ENCODE measurements at regions not wholly inside any gene's neighbourhood (a gene's known extent, or its start where the extent isn't known, plus 50 kb on each side); places are given as distances from the start of the nearest gene placed in this dataset.
"Not testable (repeated sequence)": the region's sequence is repeated elsewhere in the genome, so short reads cannot be mapped to it uniquely, and the experiment has no call there.

DNA sequence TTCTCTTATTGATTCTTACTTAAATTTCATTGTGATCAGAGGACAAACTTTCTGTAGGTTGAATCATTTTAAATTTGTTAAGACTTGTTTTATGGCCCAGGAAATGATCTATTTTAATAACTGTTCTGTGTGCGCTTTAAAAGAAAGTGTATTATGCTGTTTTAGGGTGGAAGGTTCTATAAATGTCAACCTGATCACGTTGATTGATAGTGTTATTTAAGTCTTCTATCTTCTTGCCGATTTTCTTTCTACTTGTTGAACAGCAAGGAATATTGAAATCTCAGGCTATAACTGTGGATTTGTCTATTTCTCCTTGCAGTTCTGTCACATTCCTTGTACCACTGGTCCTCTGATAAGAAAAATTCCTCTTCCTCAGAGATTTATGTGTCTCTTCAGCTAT, 112.7 kb downstream of the TANC2 start:
- no peak for DNase-seq (ENCODE audit: low spot score)

DNA sequence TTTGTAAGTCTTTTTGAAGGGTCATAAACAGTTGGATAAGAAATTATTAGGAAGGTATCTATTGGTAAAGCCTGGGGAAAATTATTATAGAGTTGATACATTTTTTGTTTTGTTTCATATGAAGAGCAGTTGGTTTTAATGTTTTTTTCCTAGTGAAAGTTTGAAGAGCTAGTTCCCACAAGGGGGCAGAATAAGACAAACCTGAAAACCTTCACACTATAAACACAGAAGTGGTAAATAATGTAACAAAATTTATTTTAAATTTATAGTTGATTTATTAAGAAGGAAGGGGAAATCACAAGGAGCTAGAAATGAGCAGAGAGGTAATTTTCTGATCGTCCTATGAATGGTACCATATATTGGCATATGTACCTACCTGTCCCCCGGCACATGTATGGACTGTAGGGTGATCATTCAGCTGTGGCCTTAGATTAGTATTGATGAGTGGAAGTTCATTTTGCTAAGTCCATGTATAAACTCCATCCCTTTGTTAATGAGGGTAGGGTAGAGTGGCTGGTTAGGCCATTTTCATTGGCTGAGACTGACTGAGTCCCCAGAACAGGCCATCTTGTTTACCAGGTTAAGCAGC, 116.3 kb downstream of the TANC2 start:
- DNase-seq (ENCODE audit: low spot score), result no peak

GRCh38 chr17:63082952-63083351, 116.9 kb downstream of the TANC2 start:
- no peak for DNase-seq (ENCODE audit: low spot score)

DNA sequence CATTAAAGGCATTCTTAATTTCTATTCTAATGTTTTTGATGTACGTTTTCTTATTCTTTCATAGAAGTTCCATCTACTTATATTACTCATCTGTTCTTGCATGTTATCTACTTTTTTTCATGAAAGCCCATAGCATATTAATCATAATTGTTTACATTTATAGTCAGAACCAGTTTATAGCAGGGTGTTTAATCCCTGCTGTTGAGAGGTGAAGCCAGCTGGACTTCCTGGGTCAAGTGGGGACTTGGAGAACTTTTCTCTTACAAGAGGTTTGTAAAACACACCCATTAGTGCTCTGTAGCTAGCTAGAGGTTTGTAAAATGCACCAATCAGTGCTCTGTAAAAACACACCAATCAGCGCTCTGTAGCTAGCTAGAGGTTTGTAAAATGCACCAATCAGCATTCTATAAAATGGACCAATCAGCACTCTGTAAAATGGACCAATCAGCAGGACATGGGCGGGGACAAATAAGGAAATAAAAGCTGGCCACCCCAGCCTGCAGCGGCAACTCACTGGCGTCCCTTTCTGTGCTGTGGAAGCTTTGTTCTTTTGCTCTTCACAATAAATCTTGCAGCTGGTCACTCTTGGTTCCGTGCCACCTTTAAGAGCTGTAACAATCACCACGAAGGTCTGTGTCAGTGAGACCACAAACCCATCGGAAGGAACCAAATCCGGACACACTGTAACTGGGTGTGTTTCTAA, 120.6 kb downstream of the TANC2 start:
- no peak for DNase-seq (ENCODE audit: low spot score)

DNA sequence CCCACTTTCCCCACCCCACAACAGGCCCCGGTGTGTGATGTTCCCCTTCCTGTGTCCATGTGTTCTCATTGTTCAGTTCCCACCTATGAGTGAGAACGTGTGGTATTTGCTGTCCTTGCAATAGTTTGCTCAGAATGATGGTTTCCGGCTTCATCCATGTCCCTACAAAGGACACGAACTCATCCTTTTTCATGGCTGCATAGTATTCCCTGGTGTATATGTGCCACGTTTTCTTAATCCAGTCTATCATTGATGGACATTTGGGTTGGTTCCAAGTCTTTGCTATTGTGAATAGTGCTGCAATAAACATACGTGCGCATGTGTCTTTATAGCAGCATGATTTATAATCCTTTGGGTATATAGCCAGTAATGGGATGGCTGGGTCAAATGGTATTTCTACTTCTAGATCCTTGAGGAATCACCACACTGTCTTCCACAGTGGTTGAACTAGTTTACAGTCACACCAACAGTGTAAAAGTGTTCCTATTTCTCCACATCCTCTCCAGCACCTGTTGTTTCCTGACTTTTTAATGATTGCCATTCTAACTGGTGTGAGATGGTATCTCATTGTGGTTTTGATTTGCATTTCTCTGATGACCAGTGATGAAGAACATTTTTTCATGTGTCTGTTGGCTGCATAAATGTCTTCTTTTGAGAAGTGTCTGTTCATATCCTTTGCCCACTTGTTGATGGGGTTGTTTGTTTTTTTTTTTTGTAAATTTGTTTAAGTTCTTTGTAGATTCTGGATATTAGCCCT, 124.5 kb downstream of the TANC2 start:
- DNase-seq (ENCODE audit: low spot score), result not testable (repeated sequence)

- DNase-seq (ENCODE audit: low spot score), result not testable (repeated sequence)
Observed at GRCh38 chr17:63091909-63092308, 125.9 kb downstream of the TANC2 start.

DNA sequence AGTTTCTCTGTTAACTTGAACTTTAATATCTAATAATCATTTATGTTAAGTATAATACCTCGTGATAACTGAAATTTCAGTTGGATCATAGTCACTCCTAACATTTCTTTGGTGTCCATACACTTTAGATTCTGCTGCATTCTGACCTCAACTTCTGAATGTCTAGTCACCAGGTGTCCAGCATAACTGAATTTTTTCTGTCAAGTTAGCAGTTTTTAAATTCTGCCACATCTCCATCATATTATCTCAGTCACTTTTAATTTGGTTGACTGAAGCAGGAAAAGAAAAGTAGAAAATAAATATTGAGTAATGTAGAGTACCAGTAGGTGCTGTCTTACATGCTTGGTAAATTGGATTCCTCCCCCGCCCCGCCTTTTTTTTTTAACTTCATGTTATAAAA, 128.6 kb downstream of the TANC2 start:
- DNase-seq (ENCODE audit: low spot score), result no peak

DNA sequence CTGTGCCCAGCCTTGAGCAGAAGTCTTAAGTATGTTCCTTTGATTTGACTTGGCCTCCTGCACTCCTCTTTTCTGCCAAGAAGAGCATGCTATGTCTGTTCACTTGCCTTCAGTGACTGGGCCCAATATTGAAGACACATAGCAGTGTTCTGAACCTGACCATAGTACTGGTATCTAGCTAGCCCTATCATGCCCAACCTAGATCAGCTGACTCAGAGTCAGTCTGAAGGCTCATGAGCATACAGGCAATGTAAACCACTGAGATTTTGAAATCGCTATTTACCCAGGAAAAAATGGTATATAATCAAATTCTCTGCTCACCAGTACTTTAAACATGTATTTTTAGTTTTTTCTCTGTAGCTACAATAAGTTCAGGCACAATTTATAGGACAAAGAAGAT, 129.4 kb downstream of the TANC2 start:
- DNase-seq (ENCODE audit: low spot score), result no peak

DNA sequence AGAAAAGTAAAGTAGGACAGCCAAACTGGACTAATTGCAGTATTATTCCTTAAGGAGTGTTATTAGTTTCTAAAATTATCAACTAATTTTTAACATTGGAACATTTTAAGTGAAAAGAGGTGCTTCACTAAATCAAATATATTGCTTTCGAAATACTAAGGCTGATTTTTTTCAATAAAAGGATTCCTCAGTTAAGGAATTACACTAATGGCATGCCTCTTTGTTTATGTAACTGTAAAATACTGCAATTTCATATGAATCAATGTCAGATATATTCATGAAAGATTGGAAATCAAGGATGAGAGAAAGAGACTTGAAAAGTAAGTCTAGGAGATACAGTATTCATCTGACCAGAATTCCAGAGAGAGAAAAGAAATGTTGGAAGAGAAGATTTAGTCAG, 129.8 kb downstream of the TANC2 start:
- no peak for DNase-seq (ENCODE audit: low spot score)

DNA sequence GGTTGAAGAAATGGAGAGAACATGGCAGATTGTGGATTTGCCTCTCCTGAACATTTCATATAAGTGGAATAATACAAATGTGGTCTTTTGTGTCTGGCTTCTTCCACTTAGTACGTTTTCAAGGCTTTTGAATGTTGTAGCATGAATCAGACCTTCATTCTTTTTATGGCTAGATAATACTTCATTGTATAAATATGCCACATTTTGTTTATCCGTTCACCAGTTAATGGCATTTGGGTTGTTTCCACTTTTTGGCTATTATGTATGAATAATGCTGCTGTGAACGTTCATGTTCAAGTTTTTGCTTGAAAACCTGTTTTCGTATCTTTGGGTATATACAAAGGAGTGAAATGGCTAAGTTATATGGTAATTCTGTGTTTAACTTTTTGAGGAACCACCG, 130.4 kb downstream of the TANC2 start:
- DNase-seq (ENCODE audit: low spot score), result no peak

- DNase-seq (ENCODE audit: low spot score), result no peak
Observed at GRCh38 chr17:63099425-63099824, 133.4 kb downstream of the TANC2 start.

DNA sequence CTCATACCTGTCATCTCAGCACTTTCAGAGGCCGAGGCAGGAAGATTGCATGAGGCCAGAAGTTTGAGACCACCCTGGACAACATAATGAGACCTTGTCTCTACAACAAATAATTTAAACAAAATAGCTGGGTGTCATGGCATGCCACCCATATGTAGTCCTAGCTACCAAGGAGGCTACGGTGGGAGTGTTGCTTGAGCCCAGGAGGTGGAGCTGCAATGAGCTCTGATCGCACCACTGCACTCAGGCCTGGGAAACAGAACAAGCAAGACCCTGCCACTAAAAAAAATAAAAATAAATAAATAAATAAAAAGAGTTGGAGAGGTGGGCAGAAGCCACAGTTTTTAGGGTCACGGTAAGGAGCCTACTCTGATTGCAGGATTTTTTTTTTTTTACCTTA, 136.0 kb downstream of the TANC2 start:
- no peak for DNase-seq (ENCODE audit: low spot score)

DNA sequence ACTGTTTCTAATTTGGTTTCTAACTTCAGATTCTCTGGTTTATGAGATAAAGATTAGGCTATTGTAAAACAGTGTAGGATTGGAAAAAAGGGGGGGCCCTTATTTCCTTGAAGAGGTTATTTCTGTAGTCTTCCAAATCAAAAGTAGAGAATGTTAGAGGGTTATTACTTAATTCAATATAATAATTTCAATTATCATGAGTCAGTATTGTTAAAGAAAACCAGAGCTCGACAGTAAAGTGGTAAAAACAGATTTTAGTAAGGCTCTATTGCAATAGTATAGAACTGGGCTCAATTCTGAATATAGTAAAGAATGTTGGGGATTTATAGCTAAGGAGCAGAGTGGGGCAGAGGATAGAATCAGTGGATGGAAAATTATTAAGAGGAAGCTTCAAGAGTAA, 140.0 kb downstream of the TANC2 start:
- no peak for DNase-seq (ENCODE audit: low spot score)

GRCh38 chr17:63109661-63110060, 143.6 kb downstream of the TANC2 start:
- DNase-seq (ENCODE audit: low spot score), result no peak

DNA sequence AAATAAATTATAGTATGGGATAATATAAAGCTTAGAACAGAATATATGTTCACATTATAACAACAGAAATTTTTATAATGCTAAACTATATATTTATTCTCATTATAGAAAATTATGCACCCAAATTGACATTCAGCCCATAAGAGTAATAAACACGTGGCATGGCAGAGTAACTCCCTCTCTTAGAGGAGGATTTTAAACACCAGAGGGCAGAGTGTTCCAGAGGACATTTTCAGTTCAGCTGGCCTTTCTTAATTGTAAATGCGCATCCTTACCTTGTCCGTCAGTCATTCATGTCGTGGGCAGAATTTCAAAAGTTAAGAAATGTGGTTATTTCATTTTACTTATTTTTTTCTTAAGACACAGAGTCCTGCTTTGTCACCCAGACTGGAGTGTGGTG, 147.1 kb downstream of the TANC2 start:
- no peak for DNase-seq (ENCODE audit: low spot score)

DNA sequence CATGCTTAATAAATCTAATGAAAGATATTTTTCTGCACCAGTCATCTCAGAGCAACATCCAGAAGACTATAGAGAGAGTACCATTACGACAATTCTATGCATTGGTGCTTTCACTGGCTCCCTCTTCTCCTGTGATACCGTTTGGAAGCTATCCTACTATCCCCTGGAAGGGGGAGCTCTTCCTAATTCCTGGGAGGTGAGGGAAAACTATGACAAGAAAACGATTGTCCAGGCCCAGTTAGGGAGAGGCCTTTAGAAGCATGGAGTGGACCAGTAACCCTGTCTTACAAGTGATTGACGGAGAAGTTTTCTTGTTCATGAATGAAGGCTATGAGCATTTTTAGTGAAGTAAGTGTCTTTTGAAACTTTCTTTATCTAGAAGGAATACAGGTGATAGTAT, 150.2 kb downstream of the TANC2 start:
- DNase-seq (ENCODE audit: low spot score), result no peak

DNA sequence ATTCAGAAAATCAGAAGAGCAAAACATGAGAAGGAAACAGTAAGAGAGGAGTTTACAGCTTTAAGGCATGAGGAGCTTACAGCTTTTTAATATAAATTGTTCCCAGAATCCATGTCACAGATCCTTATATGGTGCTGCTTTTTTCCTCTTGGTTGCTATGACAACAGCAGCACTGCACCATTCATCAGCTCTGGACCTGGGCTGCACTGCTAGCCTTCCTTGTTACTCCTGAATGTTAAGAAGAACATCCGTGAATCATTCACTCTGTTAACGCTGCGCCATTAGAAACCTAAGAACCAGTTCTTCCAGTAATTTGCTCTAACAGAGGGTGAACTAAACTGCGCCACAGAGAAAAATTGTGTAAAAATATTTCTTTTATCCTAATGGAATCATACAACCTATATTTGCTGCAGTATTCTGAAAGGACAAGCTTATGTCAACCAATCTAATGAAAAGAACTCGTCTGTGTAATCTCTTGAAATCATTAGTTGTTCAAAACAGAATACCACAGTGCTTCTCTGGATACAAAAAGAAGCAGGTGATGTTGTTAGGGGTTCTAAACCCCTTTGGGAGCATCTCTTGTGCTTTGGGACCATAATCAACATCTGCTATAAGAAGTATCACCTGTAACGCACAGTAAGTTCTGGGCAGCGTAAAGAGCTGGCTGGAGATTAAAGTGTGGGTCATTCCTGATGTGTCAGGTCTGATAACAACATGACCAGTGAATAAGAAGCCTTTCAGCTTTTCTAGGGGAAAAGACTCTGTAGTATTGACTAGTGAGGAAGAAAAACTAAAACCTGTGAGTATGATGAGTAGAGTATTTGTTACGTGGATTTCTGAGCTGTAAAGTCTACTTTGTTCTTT, 151.2 kb downstream of the TANC2 start:
- DNase-seq (ENCODE audit: low spot score), result peak; percentile 16

GRCh38 chr17:63120406-63120805, 154.4 kb downstream of the TANC2 start:
- DNase-seq (ENCODE audit: low spot score), result no peak

GRCh38 chr17:63124536-63124935, 158.5 kb downstream of the TANC2 start:
- DNase-seq (ENCODE audit: low spot score), result no peak

GRCh38 chr17:63124958-63125357, 158.9 kb downstream of the TANC2 start:
- no peak for DNase-seq (ENCODE audit: low spot score)

GRCh38 chr17:63125987-63126386, 160.0 kb downstream of the TANC2 start:
- DNase-seq (ENCODE audit: low spot score), result no peak

- DNase-seq (ENCODE audit: low spot score), result no peak
Observed at GRCh38 chr17:63126607-63127006, 160.6 kb downstream of the TANC2 start.
